Neural cell (in vitro differentiated cells): ENCODE measurements at regions not wholly inside any gene's neighbourhood (a gene's known extent, or its start where the extent isn't known, plus 50 kb on each side); places are given as distances from the start of the nearest gene placed in this dataset.

ENCODE experiments used
- H2AFZ ChIP-seq: fragments of 200-600, 300-800 bp; sonication (generic), shearing (Covaris generic); 2 replicates; pipeline ENCODE4 v1.6.0; 2014; ENCODE audit warnings: low read depth, mild to moderate bottlenecking, antibody characterized with exemption, low read length, moderate library complexity
- H3F3A ChIP-seq: fragments of 200-600 bp; shearing (Covaris generic); 2 replicates; pipeline ENCODE4 v1.6.1; 2016; ENCODE audit warnings: mild to moderate bottlenecking, moderate library complexity, mixed read lengths, antibody characterized with exemption, low read length; ENCODE audit not compliant: insufficient read depth, poor library complexity, severe bottlenecking
- H3K27ac ChIP-seq: fragments of 200-600, 300-800 bp; sonication (generic), shearing (Covaris generic); 2 replicates; pipeline ENCODE4 v1.5.1; 2014; ENCODE audit warnings: mild to moderate bottlenecking, low read length, moderate library complexity
- H3K27me3 ChIP-seq: fragments of 300-800, 200-600 bp; sonication (generic), shearing (Covaris generic); 2 replicates; pipeline ENCODE4 v1.6.0; 2014; ENCODE audit warnings: mild to moderate bottlenecking, low read depth, low read length, moderate library complexity; ENCODE audit not compliant: insufficient read depth
- H3K36me3 ChIP-seq: fragments of 300-800, 200-600 bp; sonication (generic), shearing (Covaris generic); 2 replicates; pipeline ENCODE4 v1.5.1; 2014; ENCODE audit warnings: mild to moderate bottlenecking, antibody characterized with exemption, low read length, moderate library complexity; ENCODE audit not compliant: insufficient read depth
- H3K4me2 ChIP-seq: fragments of 300-800, 200-600 bp; sonication (generic), shearing (Covaris generic); 2 replicates; pipeline ENCODE4 v1.6.0; 2014; ENCODE audit warnings: mild to moderate bottlenecking, low read length
- H3K4me3 ChIP-seq: fragments of 300-800, 200-600 bp; sonication (generic), shearing (Covaris generic); 2 replicates; pipeline ENCODE4 v1.5.1; 2014; ENCODE audit warnings: mild to moderate bottlenecking, low read length, moderate library complexity
- H3K79me2 ChIP-seq: fragments of 200-600 bp; shearing (Covaris generic); replicated peaks from 2 replicates; pipeline ENCODE4 v1.6.0; 2014; ENCODE audit warnings: mild to moderate bottlenecking, low read length, moderate library complexity; ENCODE audit not compliant: insufficient read depth
- H3K9ac ChIP-seq: fragments of 300-800, 200-600 bp; sonication (generic), shearing (Covaris generic); 2 replicates; pipeline ENCODE4 v1.6.1; 2016; ENCODE audit warnings: mild to moderate bottlenecking, low read length, mixed read lengths
- H3K9me2 ChIP-seq: fragments of 200-600 bp; shearing (Covaris generic); 2 replicates; pipeline ENCODE4 v1.6.1; 2016; ENCODE audit warnings: mild to moderate bottlenecking, low read length, mixed read lengths; ENCODE audit not compliant: insufficient read depth
- H3K9me3 ChIP-seq: fragments of 200-600, 300-800 bp; sonication (generic), shearing (Covaris generic); 2 replicates; pipeline ENCODE4 v1.6.1; 2016; ENCODE audit warnings: mild to moderate bottlenecking, mixed run types, low read length, moderate library complexity, mixed read lengths
- H4K20me1 ChIP-seq: fragments of 200-600 bp; shearing (Covaris generic); 2 replicates; pipeline ENCODE4 v1.6.1; 2016; ENCODE audit warnings: mild to moderate bottlenecking, mixed run types; ENCODE audit not compliant: insufficient read depth
- EP300 ChIP-seq: fragments of 450-650 bp; conservative IDR thresholded peaks from 2 replicates; pipeline ENCODE4 v1.6.1; 2014; ENCODE audit warnings: antibody characterized with exemption, mild to moderate bottlenecking, moderate library complexity; ENCODE audit not compliant: poor library complexity, severe bottlenecking
- MXI1 ChIP-seq: fragments of 450-650 bp; conservative IDR thresholded peaks from 2 replicates; pipeline ENCODE4 v1.6.1; 2014; ENCODE audit warnings: antibody characterized with exemption, mild to moderate bottlenecking; ENCODE audit not compliant: poor library complexity, severe bottlenecking
- POLR2AphosphoS5 ChIP-seq: IDR thresholded peaks from 2 replicates; pipeline ENCODE4 v1.6.1; 2012
- RAD21 ChIP-seq: fragments of 450-650 bp; conservative IDR thresholded peaks from 2 replicates; pipeline ENCODE4 v1.6.1; 2014; ENCODE audit warnings: antibody characterized with exemption, mild to moderate bottlenecking, moderate library complexity
- REST ChIP-seq: IDR thresholded peaks from 2 replicates; pipeline ENCODE4 v1.6.1; 2012; ENCODE audit warnings: borderline replicate concordance
- SMC3 ChIP-seq: fragments of 450-650 bp; conservative IDR thresholded peaks from 2 replicates; pipeline ENCODE4 v1.6.1; 2014; ENCODE audit warnings: antibody characterized with exemption, mild to moderate bottlenecking, moderate library complexity; ENCODE audit not compliant: poor library complexity
- TAF1 ChIP-seq: IDR thresholded peaks from 2 replicates; pipeline ENCODE4 v1.6.1; 2012; ENCODE audit warnings: low read depth
- TF ChIP-seq, protein P1 (sequence below): fragments of 450-650 bp; IDR thresholded peaks from 2 replicates; pipeline ENCODE4 v1.5.1; 2014; ENCODE audit warnings: antibody characterized with exemption, mild to moderate bottlenecking, moderate library complexity; ENCODE audit not compliant: poor library complexity, severe bottlenecking

- Histone ChIP-seq H3K9me2 (no peaks in the 10 kb centered on the region), H4K20me1 (no peaks in the 10 kb centered on the region), H3K9ac (no peak overlapping the region), H3K79me2 (no peaks in the 10 kb centered on the region), H3K36me3 (no peaks in the 10 kb centered on the region), H3K4me3 (no peak overlapping the region), H3K27ac (no peak overlapping the region), H2AFZ (no peak overlapping the region), H3K4me2 (no peak overlapping the region), H3F3A (no peaks in the 10 kb centered on the region), H3K9me3 (no peaks in the 10 kb centered on the region), H3K27me3 (no peaks in the 10 kb centered on the region)
- TF ChIP-seq REST (no peak), TAF1 (no peak), SMC3 (no peak), POLR2AphosphoS5 (no peak), RAD21 (no peak), MXI1 (no peak)
- TF ChIP-seq, protein P1, sequence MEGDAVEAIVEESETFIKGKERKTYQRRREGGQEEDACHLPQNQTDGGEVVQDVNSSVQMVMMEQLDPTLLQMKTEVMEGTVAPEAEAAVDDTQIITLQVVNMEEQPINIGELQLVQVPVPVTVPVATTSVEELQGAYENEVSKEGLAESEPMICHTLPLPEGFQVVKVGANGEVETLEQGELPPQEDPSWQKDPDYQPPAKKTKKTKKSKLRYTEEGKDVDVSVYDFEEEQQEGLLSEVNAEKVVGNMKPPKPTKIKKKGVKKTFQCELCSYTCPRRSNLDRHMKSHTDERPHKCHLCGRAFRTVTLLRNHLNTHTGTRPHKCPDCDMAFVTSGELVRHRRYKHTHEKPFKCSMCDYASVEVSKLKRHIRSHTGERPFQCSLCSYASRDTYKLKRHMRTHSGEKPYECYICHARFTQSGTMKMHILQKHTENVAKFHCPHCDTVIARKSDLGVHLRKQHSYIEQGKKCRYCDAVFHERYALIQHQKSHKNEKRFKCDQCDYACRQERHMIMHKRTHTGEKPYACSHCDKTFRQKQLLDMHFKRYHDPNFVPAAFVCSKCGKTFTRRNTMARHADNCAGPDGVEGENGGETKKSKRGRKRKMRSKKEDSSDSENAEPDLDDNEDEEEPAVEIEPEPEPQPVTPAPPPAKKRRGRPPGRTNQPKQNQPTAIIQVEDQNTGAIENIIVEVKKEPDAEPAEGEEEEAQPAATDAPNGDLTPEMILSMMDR, result no peak
Measured at GRCh38 chr2:203796248-203797010, 71.1 kb upstream of the CTLA4 start.

DNA sequence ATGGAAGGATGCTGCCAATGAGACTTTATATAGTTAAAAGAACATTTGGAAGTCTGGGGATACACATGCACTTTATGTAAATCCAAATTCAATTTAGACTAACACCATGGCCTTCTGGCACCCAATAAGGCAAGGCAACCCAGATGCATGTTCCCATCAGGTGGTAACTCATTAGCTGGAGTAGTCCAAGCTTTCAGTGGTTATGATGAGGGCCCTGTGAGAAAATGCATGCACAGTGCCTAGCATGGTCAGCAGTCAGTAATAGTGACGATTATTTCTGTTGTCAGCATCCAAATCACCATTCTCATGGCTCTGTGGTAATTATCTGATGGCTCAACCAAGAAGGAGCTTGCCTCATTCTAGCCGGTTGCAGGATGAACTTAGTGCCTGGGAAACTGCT lies 70.3 kb upstream of the CTLA4 start:
- Histone ChIP-seq H3K9ac (no peak overlapping the region), H3K4me3 (no peak overlapping the region), H2AFZ (no peak overlapping the region), H3F3A (no peaks in the 10 kb centered on the region), H3K9me2 (no peaks in the 10 kb centered on the region), H3K36me3 (no peaks in the 10 kb centered on the region), H4K20me1 (no peaks in the 10 kb centered on the region), H3K4me2 (no peak overlapping the region), H3K27me3 (no peaks in the 10 kb centered on the region), H3K79me2 (no peaks in the 10 kb centered on the region), H3K27ac (no peak overlapping the region), H3K9me3 (no peaks in the 10 kb centered on the region)
- TF ChIP-seq EP300 (no peak), REST (no peak), TAF1 (no peak), MXI1 (no peak)
- TF ChIP-seq, protein P1, result no peak
